Mesothelial cell of epicardium (in vitro differentiated cells): ENCODE measurements at regions not wholly inside any gene's neighbourhood (a gene's known extent, or its start where the extent isn't known, plus 50 kb on each side); places are given as distances from the start of the nearest gene placed in this dataset.

Experiments used
- DNase-seq, 2 experiments: peaks; one replicate each; pipeline ENCODE4 v3.0.0; 2021; ENCODE audit warnings: low spot score in 2 of 2; ENCODE audit not compliant: unreplicated experiment in 2 of 2
- H3K27ac Mint-ChIP-seq: 2 replicates; pipeline ENCODE4 v1.8.0; 2021; ENCODE audit warnings: mixed read lengths
- H3K27me3 Mint-ChIP-seq: 2 replicates; pipeline ENCODE4 v1.8.0; 2021; ENCODE audit warnings: low read depth, mixed read lengths
- H3K36me3 Mint-ChIP-seq: 2 replicates; pipeline ENCODE4 v1.8.0; 2021; ENCODE audit warnings: mixed read lengths
- H3K4me1 Mint-ChIP-seq: 2 replicates; pipeline ENCODE4 v1.8.0; 2021; ENCODE audit warnings: mixed read lengths
- H3K4me3 Mint-ChIP-seq: 2 replicates; pipeline ENCODE4 v1.8.0; 2021; ENCODE audit warnings: mild to moderate bottlenecking, moderate library complexity, mixed read lengths
- H3K9me3 Mint-ChIP-seq: 2 replicates; pipeline ENCODE4 v1.8.0; 2021; ENCODE audit warnings: mixed read lengths
- CTCF ChIP-seq: fragments of 200-600 bp; sonication (generic); IDR thresholded peaks from one replicate; pipeline ENCODE4 v1.5.0; 2021; ENCODE audit warnings: antibody characterized with exemption; ENCODE audit not compliant: unreplicated experiment

DNA sequence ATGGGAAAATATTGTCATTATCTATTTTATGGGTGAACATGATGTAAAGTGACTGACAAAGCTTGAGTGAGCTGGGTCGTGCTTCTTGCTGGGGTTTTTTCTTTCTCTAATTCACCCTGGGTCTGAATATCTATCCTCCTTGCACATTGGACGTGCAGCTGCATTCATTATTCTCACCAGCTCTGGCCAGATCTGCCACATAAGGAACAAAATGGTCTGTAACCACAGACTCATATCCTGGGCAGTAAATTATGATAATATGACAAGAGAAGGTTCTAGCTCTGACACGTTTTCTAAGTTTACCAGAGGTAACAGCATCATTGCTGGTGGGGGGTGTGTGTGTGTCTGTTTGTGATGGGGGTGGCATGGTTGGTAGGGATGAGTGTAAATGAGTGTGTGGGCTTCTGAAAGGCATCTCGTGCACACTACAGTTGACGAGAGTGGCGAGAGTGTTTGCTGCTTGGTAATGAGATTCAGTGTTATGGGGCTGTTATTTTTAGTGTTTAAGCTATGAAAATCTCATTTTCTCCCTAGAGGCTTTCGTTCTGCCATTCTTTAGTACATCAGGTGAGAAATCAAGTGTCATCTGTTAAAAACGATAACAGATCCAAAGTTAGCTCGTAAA lies 418.4 kb downstream of the PDCD6IP start:
- H3K9me3 Mint-ChIP-seq: no peaks in the 10 kb centered on the region
- H3K36me3 Mint-ChIP-seq: no peaks in the 10 kb centered on the region
- H3K4me3 Mint-ChIP-seq: no peak overlapping the region
- no peaks in the 10 kb centered on the region for H3K4me1 Mint-ChIP-seq
- DNase-seq: no peak
- no peaks in the 10 kb centered on the region for H3K27me3 Mint-ChIP-seq
- no peak for TF ChIP-seq CTCF
- H3K27ac Mint-ChIP-seq: no peak overlapping the region

- H3K27me3 Mint-ChIP-seq: no peaks in the 10 kb centered on the region
- H3K36me3 Mint-ChIP-seq: no peaks in the 10 kb centered on the region
- no peak overlapping the region for H3K4me3 Mint-ChIP-seq
- no peak for DNase-seq
- H3K9me3 Mint-ChIP-seq: no peaks in the 10 kb centered on the region
- TF ChIP-seq CTCF: no peak
- no peaks in the 10 kb centered on the region for H3K4me1 Mint-ChIP-seq
- no peak overlapping the region for H3K27ac Mint-ChIP-seq
Measured at GRCh38 chr3:34218706-34219385, 420.4 kb downstream of the PDCD6IP start.

DNA sequence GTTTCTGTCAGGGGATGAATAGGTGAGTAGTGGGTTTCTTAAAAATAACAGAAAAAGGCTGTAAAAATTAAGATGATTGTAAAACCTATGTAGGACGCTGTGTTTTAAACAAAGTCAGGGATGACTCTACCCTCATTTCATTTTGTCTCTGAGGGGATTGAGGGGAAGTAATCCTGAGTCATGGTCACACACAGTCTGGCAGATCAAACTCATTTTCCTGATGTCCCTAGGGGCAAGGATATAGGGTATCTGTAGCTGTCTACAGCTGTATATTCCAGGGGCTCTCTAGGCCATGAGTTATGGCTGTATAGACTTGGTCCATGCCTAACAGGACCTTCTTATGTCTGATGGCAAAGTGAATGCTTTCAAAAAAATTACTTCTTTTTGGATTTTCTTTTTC lies 421.1 kb downstream of the PDCD6IP start:
- no peak for DNase-seq
- Mint-ChIP-seq H3K27me3 (no peaks in the 10 kb centered on the region), H3K4me1 (no peaks in the 10 kb centered on the region), H3K36me3 (no peaks in the 10 kb centered on the region), H3K9me3 (no peaks in the 10 kb centered on the region), H3K4me3 (no peak overlapping the region), H3K27ac (no peak overlapping the region)
- TF ChIP-seq CTCF: no peak

DNA sequence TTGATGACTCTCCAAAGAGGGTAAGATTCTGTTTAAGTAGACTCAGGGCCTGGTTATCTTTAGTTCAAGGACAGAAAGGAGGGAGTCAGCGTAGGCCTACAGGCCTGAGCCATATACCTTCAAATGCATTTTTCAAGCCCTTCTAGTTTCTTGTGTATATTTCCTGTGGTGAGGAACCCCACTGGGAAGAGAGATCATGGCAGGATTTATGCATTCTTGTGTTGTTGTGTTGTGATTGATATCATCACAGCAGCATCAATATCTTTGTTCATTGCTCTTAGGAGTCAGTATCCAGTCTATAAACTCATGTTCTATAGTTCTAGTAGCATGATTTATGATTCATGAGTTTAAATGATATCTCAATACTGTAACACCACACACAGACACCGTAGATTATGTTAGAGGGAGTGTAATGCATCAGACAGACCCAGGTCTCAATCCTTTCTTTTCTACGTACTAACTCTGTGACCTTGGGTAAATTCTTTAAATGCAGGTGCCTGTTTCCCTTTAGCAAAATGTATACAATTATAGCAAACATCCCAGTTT lies 427.5 kb downstream of the PDCD6IP start:
- Mint-ChIP-seq H3K27ac (no peak overlapping the region), H3K27me3 (no peaks in the 10 kb centered on the region), H3K9me3 (no peaks in the 10 kb centered on the region), H3K4me1 (no peaks in the 10 kb centered on the region), H3K4me3 (no peak overlapping the region), H3K36me3 (no peaks in the 10 kb centered on the region)
- TF ChIP-seq CTCF: no peak
- DNase-seq: no peak

DNA sequence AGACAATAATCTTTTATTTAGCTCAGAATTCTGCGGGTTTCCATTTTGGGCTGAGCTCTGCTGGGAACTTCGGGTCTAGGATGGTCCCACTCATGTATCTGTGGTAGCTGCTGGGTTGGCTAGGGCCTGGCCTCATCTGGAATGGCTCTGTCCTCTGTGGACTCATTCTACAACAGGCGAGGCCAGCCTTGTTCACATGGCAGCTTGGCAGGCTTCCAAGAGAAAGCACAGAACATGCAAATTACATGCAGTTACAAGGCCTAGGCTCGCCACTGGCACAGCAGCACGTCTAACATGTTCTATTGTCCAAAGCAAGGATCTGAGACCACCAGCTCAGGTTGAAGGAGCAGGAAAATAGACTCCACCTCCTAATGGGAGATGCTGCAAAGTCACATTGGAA lies 431.4 kb downstream of the PDCD6IP start:
- Mint-ChIP-seq H3K36me3 (no peaks in the 10 kb centered on the region), H3K4me1 (no peaks in the 10 kb centered on the region), H3K27ac (no peak overlapping the region), H3K27me3 (no peaks in the 10 kb centered on the region), H3K4me3 (no peak overlapping the region), H3K9me3 (no peaks in the 10 kb centered on the region)
- DNase-seq: no peak
- no peak for TF ChIP-seq CTCF
